NB4 (cell line): ENCODE measurements at regions not wholly inside any gene's neighbourhood (a gene's known extent, or its start where the extent isn't known, plus 50 kb on each side); places are given as distances from the start of the nearest gene placed in this dataset.

Source experiments
- CTCF ChIP-seq: IDR thresholded peaks from one replicate; pipeline ENCODE4 v1.5.1; 2012; ENCODE audit warnings: low read depth, low read length
- POLR2A ChIP-seq: IDR thresholded peaks from 2 replicates; pipeline ENCODE4 v1.6.1; 2011; ENCODE audit warnings: mild to moderate bottlenecking; ENCODE audit not compliant: insufficient read length; ENCODE audit errors: extremely low read depth

GRCh38 chr14:101025696-101026095, 122.2 kb upstream of the RTL1 start:
- TF ChIP-seq CTCF (no peak), POLR2A (no peak)
